AG04450 (cell line): ENCODE measurements at regions not wholly inside any gene's neighbourhood (a gene's known extent, or its start where the extent isn't known, plus 50 kb on each side); places are given as distances from the start of the nearest gene placed in this dataset.

Experiments
- CTCF ChIA-PET: fragments of 300-600, 350-600 bp; formaldehyde crosslinking; extraction: SDS; loops from one replicate; lab custom pipeline; 2022; ENCODE audit warnings: antibody characterized with exemption, inconsistent platforms; lab: Charles Lee
- POLR2A ChIA-PET: fragments of 350-600 bp; formaldehyde crosslinking; extraction: SDS; loops from one replicate; lab custom pipeline; 2021; ENCODE audit warnings: antibody characterized with exemption, inconsistent platforms; lab: Yijun Ruan, JAX
- DNase-seq: peaks from one replicate; pipeline ENCODE4 v3.0.0-alpha.2; 2011; ENCODE audit warnings: low read depth, low spot score
- H3K27ac ChIP-seq: one replicate; pipeline ENCODE4 v1.5.1; 2012; ENCODE audit warnings: low read depth, low read length, control low read depth
- H3K27me3 ChIP-seq: one replicate; pipeline ENCODE4 v1.6.0; 2012; ENCODE audit warnings: low read length; ENCODE audit not compliant: control insufficient read depth, insufficient read depth
- H3K4me3 ChIP-seq: 2 replicates; pipeline ENCODE4 v1.5.1; 2011; ENCODE audit warnings: mild to moderate bottlenecking, low read depth, low read length, control low read depth
- H3K9me3 ChIP-seq: 2 replicates; pipeline ENCODE4 v1.5.1; 2012; ENCODE audit warnings: low read length; ENCODE audit not compliant: control insufficient read depth, insufficient read depth
- TF ChIP-seq, protein P1 (sequence below): IDR thresholded peaks from 2 replicates; pipeline ENCODE4 v1.5.1; 2011; ENCODE audit warnings: low read depth, low read length, control low read depth, inconsistent platforms

DNA sequence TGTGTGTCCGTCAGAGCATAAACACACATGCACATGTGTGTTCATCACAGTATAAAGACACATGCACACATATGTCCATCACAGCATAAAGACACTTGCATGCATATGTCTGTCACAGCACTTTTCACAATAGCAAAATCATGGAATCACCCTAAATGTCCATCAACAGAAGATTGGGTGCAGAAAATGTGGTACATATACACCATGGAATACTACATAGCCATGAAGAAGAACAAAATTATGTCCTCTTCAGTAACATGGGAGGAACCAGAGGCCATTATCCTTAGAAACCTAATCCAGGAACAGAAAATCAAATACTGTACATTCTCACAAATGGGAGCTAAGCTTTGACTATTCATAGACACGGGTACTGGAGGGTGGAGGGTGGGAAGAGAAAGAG is 732.2 kb downstream of the GALR1 start:
- CTCF ChIA-PET, result no interaction called here

DNA sequence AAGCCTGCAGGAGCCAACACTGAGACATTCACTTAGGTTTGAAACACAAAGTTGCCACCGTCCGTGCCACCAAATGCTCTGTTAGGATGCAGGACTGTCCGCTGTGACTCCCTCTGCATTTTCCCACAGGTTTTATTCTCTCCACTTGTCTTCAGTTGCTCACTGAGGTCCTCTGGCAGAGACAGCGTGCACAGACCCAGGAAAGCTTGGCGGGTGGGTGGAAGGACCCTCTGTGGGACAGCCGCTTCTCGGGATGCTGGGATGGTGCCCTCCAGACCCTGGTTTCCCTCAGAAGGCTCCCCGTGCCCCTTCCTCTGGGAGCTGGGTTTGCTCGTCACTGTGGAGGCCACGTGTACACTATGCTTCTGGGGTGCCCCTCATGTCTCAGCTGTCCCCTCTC is 733.6 kb downstream of the GALR1 start:
- H3K27me3 ChIP-seq, result no peaks in the 10 kb centered on the region
- H3K4me3 ChIP-seq, result no peak overlapping the region
- ChIA-PET POLR2A (no interaction called here), CTCF (no interaction called here)
- TF ChIP-seq, protein P1, sequence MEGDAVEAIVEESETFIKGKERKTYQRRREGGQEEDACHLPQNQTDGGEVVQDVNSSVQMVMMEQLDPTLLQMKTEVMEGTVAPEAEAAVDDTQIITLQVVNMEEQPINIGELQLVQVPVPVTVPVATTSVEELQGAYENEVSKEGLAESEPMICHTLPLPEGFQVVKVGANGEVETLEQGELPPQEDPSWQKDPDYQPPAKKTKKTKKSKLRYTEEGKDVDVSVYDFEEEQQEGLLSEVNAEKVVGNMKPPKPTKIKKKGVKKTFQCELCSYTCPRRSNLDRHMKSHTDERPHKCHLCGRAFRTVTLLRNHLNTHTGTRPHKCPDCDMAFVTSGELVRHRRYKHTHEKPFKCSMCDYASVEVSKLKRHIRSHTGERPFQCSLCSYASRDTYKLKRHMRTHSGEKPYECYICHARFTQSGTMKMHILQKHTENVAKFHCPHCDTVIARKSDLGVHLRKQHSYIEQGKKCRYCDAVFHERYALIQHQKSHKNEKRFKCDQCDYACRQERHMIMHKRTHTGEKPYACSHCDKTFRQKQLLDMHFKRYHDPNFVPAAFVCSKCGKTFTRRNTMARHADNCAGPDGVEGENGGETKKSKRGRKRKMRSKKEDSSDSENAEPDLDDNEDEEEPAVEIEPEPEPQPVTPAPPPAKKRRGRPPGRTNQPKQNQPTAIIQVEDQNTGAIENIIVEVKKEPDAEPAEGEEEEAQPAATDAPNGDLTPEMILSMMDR, result no peak
- peaks cover 63% of the 10 kb centered on the region for H3K9me3 ChIP-seq
- no peak for DNase-seq
- no peak overlapping the region for H3K27ac ChIP-seq

More for the DNA sequence above, 732.2 kb downstream of the GALR1 start:
- Histone ChIP-seq H3K9me3 (peaks cover 66% of the 10 kb centered on the region), H3K4me3 (no peak overlapping the region), H3K27ac (no peak overlapping the region), H3K27me3 (no peaks in the 10 kb centered on the region)
- no peak for DNase-seq
- POLR2A ChIA-PET, result no interaction called here
- TF ChIP-seq, protein P1, result no peak

DNA sequence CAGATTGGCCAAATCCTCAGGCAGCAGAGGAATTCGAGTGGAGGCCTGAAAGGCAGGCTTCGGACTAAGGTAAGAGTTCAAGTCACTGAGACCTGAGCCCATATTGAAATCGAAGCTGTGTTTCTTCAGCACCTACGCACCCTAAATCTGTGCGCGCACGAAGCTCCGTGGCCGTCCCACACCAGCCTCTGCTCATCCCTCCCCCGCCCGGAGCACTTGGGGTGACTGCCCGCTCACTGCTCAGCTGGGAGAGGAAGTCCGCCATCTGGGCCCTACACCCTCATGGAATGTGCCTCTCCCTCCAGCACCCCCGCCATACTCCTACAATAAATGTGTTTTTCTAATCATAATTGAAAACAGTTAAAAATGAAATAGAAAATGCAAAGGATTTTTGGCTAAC is 734.5 kb downstream of the GALR1 start:
- ChIA-PET CTCF (no interaction called here), POLR2A (no interaction called here)
- no peak for DNase-seq
- TF ChIP-seq, protein P1, result no peak
- Histone ChIP-seq H3K27ac (no peak overlapping the region), H3K9me3 (peaks cover 58% of the 10 kb centered on the region), H3K27me3 (no peaks in the 10 kb centered on the region), H3K4me3 (no peak overlapping the region)

DNA sequence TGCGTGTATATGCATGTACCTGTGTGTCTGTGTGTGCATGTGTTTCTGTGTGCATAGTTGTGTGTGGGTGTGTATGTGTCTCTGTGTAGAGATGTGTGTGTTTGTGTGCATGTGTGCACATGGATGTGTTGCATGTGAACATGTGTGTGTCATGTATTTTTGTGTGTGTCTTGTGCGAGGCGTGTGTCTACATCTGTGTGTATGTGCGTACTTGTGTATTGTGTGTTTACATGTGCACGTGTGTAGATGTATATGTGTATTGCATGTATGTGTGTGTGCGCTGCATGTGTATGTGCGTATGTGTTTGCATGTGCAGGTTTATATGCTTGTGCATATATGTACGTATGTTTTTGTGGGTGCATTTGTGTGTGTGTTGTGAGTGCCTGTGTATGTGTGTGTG is 735.2 kb downstream of the GALR1 start:
- TF ChIP-seq, protein P1, result no peak
- Histone ChIP-seq H3K27ac (no peak overlapping the region), H3K27me3 (no peaks in the 10 kb centered on the region), H3K4me3 (no peak overlapping the region), H3K9me3 (peaks cover 53% of the 10 kb centered on the region)
- DNase-seq, result no peak
- CTCF ChIA-PET, result no interaction called here
- POLR2A ChIA-PET, result no interaction called here

DNA sequence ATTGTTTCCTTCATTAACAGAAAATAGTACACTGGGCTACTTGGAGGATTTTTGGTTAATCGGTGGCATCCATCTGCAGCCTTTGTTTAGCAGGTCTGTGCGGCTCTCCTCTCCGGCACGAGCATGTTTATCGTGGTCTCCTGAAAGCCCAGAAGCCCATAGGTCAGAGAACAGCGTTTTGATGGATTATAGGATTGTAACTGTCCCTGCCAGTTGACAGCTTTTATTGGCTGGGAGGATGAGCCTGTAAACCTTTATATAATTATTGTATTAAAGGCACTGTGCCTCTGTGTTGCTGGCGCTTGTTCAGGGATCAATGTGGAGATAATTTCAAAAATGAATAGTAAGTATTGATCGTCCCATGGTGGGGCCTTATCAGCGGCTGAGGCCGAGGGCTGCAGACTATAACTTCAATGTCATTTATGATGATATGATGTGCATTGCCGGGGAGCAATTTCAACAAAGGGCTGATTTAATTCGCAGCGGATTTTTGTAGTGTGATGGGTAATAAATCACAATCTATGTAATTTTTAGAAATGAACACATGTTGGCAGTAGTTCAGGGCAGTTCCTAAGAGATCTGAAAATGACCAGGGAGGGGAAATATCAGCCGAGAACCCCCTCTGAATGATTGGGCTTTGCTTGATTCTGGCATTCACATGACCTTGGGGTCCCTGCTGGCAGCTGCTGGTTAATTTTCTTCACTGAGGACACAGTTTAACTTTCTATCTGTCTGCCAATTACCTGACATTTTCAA is 736.1 kb downstream of the GALR1 start:
- TF ChIP-seq, protein P1, result no peak
- no peak overlapping the region for H3K27ac ChIP-seq
- no peak for DNase-seq
- H3K27me3 ChIP-seq, result no peaks in the 10 kb centered on the region
- POLR2A ChIA-PET, result no interaction called here
- no peak overlapping the region for H3K4me3 ChIP-seq
- CTCF ChIA-PET, result no interaction called here
- peaks cover 53% of the 10 kb centered on the region for H3K9me3 ChIP-seq
